Brain microvascular endothelial cell (primary cell): ENCODE measurements at regions not wholly inside any gene's neighbourhood (a gene's known extent, or its start where the extent isn't known, plus 50 kb on each side); places are given as distances from the start of the nearest gene placed in this dataset.
A peak's percentile ranks its signal among the peaks of the same experiment; 100 is the strongest.

Experiments
- DNase-seq: peaks from one replicate; pipeline ENCODE4 v3.0.0-alpha.2; 2020
- H3K27ac ChIP-seq: fragments of 250-450 bp; sonication (Bioruptor Pico); 2 replicates; pipeline ENCODE4 v1.5.1; 2020; ENCODE audit warnings: mild to moderate bottlenecking, moderate library complexity
- H3K27me3 ChIP-seq: fragments of 250-450 bp; sonication (Bioruptor Pico); replicated peaks from 2 replicates; pipeline ENCODE4 v1.5.1; 2020; ENCODE audit warnings: mild to moderate bottlenecking
- H3K36me3 ChIP-seq: fragments of 250-450 bp; sonication (Bioruptor Pico); replicated peaks from 2 replicates; pipeline ENCODE4 v1.5.1; 2020; ENCODE audit warnings: mild to moderate bottlenecking
- H3K4me3 ChIP-seq: 2 replicates; pipeline ENCODE4 v1.5.1; 2011; ENCODE audit warnings: low read depth, mild to moderate bottlenecking, control low read depth, low read length, moderate library complexity
- CTCF ChIP-seq: IDR thresholded peaks from 2 replicates; pipeline ENCODE4 v1.5.1; 2011; ENCODE audit warnings: low read depth, mild to moderate bottlenecking, moderate library complexity, low read length, control low read depth, inconsistent platforms; ENCODE audit errors: missing control alignments
- in situ Hi-C: cut with HindIII; loops from 2 replicates; pipeline ENCODE4 v1.10.0; 2017; ENCODE audit warnings: low sequenced_read_pairs, low pct_ligation_motif_present

DNA sequence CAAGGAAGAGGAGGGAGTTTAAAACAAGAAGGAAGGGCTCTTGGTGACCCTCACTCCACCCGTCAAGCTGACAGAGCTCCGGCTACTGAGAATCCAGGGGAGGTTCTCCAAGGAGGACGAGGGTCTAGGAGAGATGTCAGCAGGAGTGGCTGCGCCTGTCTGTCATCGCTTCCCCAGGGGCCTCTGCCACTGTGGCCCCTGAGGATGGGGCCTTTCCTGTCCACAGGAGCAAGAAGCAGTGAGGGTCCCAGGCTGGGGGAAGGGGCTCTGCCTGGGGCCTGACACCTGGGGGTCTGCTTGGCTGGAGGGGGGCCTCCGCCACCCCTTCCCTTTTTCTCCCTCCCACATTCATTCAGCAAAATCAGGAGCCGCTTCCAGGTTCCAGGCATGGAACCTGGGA, 66.5 kb upstream of the TNRC6C start:
- Histone ChIP-seq H3K36me3 (no peaks in the 10 kb centered on the region), H3K4me3 (no peak overlapping the region), H3K27ac (no peak overlapping the region), H3K27me3 (peaks cover 13% of the 10 kb centered on the region)
- in situ Hi-C loops, result no loop called here
- no peak for TF ChIP-seq CTCF
- no peak for DNase-seq

- DNase-seq, result no peak
- H3K27ac ChIP-seq, result no peak overlapping the region
- in situ Hi-C loops, result no loop called here
- H3K27me3 ChIP-seq, result peaks cover 10% of the 10 kb centered on the region
- H3K36me3 ChIP-seq, result no peaks in the 10 kb centered on the region
- TF ChIP-seq CTCF, result peak; percentile 64
- H3K4me3 ChIP-seq, result no peak overlapping the region
Observed at GRCh38 chr17:77892469-77893143, 65.9 kb upstream of the TNRC6C start.

DNA sequence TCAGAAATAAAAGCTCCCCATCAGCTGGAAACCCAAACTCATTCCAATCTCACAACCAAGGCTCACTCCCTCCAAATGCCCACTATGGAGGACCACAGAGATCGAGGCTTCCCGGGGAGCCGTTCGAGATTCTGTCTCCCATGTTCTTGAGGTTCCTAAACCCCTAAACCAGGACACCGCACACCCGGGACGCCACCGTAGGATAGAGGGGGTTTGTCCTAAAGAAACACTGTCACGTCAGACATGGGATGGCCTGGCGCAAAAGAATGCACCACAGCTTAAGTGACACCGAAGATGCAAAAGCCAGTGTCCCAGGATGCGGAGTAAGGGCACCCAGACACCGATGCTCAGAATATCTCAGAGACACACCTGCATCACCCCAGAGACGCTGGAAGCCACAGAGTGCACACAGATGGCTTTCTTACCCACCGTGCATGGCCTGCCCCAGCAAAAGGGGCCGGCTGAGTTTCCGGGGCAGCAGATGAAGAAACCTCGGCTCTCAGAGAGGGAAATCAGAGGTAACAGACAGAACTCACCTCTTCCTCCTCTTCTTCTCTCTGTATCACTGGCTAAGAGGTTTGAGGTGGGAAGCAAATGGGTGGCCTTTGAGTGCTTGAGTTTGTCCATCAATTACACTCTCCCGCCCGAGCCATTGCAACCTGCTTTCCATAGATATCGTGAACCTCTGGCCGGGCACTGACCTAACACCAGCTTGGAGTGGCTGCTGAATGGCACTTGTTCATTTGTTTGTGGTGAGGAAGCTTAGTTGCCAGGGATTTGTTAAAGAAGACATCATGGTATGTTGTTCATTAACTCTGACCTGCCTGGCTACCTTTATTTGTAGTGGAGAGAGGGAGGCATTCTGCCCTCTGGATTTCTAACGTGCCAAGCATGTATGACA, 65.1 kb upstream of the TNRC6C start:
- in situ Hi-C loops, result no loop called here
- no peak for TF ChIP-seq CTCF
- DNase-seq, result no peak

DNA sequence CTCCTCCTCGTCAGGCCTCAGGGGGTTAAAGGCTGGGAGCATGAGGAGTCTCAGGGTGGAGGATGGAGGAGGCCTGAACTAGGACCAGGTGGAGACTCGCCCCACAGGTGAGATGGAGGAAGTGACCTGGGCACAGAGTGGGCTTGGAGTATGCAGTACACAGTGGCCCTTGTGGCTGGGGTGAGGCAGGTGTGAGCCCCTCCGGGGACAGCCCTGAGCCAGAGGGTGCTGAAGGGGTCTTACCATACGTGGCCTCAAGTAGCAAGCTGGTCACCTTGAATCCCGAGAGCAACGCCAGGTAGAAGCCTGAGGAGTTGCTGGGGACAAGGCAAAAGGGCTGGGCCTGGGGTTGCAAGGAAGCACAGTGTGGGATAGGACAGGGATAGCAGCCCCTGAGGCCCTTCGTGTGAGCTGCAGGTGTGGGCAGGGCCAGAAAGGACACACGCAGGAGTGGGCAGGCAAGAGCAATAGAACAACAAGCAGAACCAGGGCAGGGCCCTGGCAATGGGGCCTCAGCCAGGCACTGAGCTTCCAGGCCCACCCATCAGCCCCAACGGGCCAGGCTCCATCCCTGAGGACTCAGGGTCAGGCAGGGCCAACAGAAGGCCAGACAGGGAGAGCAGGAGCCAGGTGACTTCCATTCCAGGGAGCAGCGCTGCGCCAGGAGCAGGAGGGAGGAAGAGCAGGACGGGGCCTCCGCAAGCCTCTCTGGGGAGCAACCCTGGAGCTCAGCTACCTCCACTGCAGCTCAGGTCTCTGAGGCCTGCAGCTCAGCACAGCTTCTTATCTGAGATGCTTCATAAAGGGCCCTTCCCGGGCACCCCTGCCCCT, 64.2 kb upstream of the TNRC6C start:
- in situ Hi-C loops, result no loop called here
- no peak overlapping the region for H3K4me3 ChIP-seq
- TF ChIP-seq CTCF, result no peak
- H3K27ac ChIP-seq, result no peak overlapping the region
- peaks cover 7% of the 10 kb centered on the region for H3K27me3 ChIP-seq
- no peaks in the 10 kb centered on the region for H3K36me3 ChIP-seq
- DNase-seq, result no peak

More for the DNA sequence above, 65.1 kb upstream of the TNRC6C start:
- no peak overlapping the region for H3K27ac ChIP-seq
- H3K4me3 ChIP-seq, result no peak overlapping the region
- no peaks in the 10 kb centered on the region for H3K36me3 ChIP-seq
- peaks cover 13% of the 10 kb centered on the region for H3K27me3 ChIP-seq

GRCh38 chr17:77897741-77898301, 60.7 kb upstream of the TNRC6C start:
- DNase-seq, result no peak
- Histone ChIP-seq H3K4me3 (no peak overlapping the region), H3K36me3 (no peaks in the 10 kb centered on the region), H3K27ac (no peak overlapping the region), H3K27me3 (peaks cover 7% of the 10 kb centered on the region)
- TF ChIP-seq CTCF, result no peak
- in situ Hi-C loops, result no loop called here
